DND-41 (cell line): ENCODE measurements at regions not wholly inside any gene's neighbourhood (a gene's known extent, or its start where the extent isn't known, plus 50 kb on each side); places are given as distances from the start of the nearest gene placed in this dataset.

ENCODE experiments used
- ATAC-seq: fragments of 200-7000 bp; cut with Tn5 transposase; 3 replicates; pipeline ENCODE4 v1.9.1; 2021; ENCODE audit warnings: low read depth; ENCODE audit not compliant: insufficient read depth
- DNase-seq: peaks from one replicate; pipeline ENCODE4 v3.0.0-alpha.2; 2020
- H2AFZ ChIP-seq: 2 replicates; pipeline ENCODE4 v1.6.0; 2012; ENCODE audit warnings: low read depth, low read length
- H3K27ac ChIP-seq: 2 replicates; pipeline ENCODE4 v1.5.1; 2012; ENCODE audit warnings: low read length, inconsistent platforms
- H3K27me3 ChIP-seq: fragments of 200-600 bp; sonication (generic); 2 replicates; pipeline ENCODE4 v1.6.0; 2012; ENCODE audit warnings: low read length, mild to moderate bottlenecking, inconsistent platforms; ENCODE audit not compliant: insufficient read depth, poor library complexity
- H3K36me3 ChIP-seq: 2 replicates; pipeline ENCODE4 v1.5.1; 2012; ENCODE audit warnings: low read length, inconsistent platforms; ENCODE audit not compliant: insufficient read depth
- H3K4me1 ChIP-seq: 2 replicates; pipeline ENCODE4 v1.5.1; 2012; ENCODE audit warnings: mild to moderate bottlenecking, low read length; ENCODE audit not compliant: insufficient read depth
- H3K4me2 ChIP-seq: 2 replicates; pipeline ENCODE4 v1.6.0; 2012; ENCODE audit warnings: mild to moderate bottlenecking, moderate library complexity, low read length, inconsistent platforms; ENCODE audit not compliant: insufficient read depth
- H3K4me3 ChIP-seq, 2 experiments: fragments of 200-600 bp in 1 of 2; shearing (Covaris generic) in 1 of 2; 2 replicates each; pipeline ENCODE4 v1.5.1; 2012 to 2016; ENCODE audit warnings: inconsistent platforms in 2 of 2, low read length in 2 of 2, mild to moderate bottlenecking in 2 of 2, low read depth in 1 of 2, moderate library complexity in 1 of 2
- H3K79me2 ChIP-seq: 2 replicates; pipeline ENCODE4 v1.6.0; 2012; ENCODE audit warnings: low read length, inconsistent platforms; ENCODE audit not compliant: insufficient read depth
- H3K9ac ChIP-seq: 2 replicates; pipeline ENCODE4 v1.6.0; 2012; ENCODE audit warnings: low read depth, mild to moderate bottlenecking, inconsistent platforms, low read length, moderate library complexity
- H3K9me3 ChIP-seq: 2 replicates; pipeline ENCODE4 v1.5.1; 2012; ENCODE audit warnings: low read length, moderate library complexity, mild to moderate bottlenecking, inconsistent platforms; ENCODE audit not compliant: insufficient read depth, severe bottlenecking
- H4K20me1 ChIP-seq: 2 replicates; pipeline ENCODE4 v1.6.0; 2012; ENCODE audit warnings: low read length; ENCODE audit not compliant: insufficient read depth
- CTCF ChIP-seq: IDR thresholded peaks from 2 replicates; pipeline ENCODE4 v1.5.1; 2012; ENCODE audit warnings: borderline replicate concordance, low read length, moderate library complexity, mild to moderate bottlenecking; ENCODE audit not compliant: poor library complexity, severe bottlenecking; ENCODE audit errors: extremely low read depth
- EZH2 ChIP-seq: IDR thresholded peaks from 3 replicates; pipeline ENCODE4 v1.6.1; 2012; ENCODE audit warnings: borderline replicate concordance, low read depth, mild to moderate bottlenecking, moderate library complexity, low read length, inconsistent platforms; ENCODE audit not compliant: severe bottlenecking

DNA sequence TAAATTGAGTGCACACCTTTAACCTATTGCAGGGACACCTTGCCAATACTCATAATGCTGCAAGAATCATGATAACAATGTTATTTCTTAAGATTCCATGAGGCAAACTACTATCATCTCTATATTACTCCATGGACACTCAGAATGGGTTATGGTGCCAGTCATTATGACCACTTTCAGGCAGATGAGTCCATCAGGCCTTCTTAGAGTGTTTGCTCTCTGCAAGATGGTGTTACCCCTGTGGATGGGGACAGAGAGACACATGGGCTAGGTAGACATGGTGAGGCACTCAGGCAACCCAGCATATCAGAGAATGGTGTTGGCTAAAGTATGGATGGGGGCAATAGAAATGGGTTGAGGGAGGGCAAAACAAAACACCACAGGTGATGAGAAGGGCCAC, 59.7 kb downstream of the XCL2 start:
- Histone ChIP-seq H3K4me2 (no peak overlapping the region), H4K20me1 (no peaks in the 10 kb centered on the region), H3K27ac (no peak overlapping the region), H3K4me1 (peaks cover 9% of the 10 kb centered on the region), H2AFZ (no peak overlapping the region), H3K9me3 (no peaks in the 10 kb centered on the region), H3K36me3 (no peaks in the 10 kb centered on the region), H3K4me3 (no peak overlapping the region), H3K79me2 (no peaks in the 10 kb centered on the region), H3K27me3 (no peaks in the 10 kb centered on the region), H3K9ac (no peak overlapping the region)
- TF ChIP-seq EZH2 (no peak), CTCF (no peak)
- ATAC-seq (no peak), DNase-seq (no peak)

GRCh38 chr1:168483539-168483938, 60.3 kb downstream of the XCL2 start:
- Histone ChIP-seq H3K27ac (no peak overlapping the region), H3K9ac (no peak overlapping the region), H3K27me3 (no peaks in the 10 kb centered on the region), H3K36me3 (no peaks in the 10 kb centered on the region), H3K4me1 (peaks cover 9% of the 10 kb centered on the region), H3K4me3 (no peak overlapping the region), H3K79me2 (no peaks in the 10 kb centered on the region), H4K20me1 (no peaks in the 10 kb centered on the region), H3K4me2 (no peak overlapping the region), H3K9me3 (no peaks in the 10 kb centered on the region), H2AFZ (no peak overlapping the region)
- DNase-seq: no peak
- TF ChIP-seq EZH2 (no peak), CTCF (no peak)
- ATAC-seq: no peak

DNA sequence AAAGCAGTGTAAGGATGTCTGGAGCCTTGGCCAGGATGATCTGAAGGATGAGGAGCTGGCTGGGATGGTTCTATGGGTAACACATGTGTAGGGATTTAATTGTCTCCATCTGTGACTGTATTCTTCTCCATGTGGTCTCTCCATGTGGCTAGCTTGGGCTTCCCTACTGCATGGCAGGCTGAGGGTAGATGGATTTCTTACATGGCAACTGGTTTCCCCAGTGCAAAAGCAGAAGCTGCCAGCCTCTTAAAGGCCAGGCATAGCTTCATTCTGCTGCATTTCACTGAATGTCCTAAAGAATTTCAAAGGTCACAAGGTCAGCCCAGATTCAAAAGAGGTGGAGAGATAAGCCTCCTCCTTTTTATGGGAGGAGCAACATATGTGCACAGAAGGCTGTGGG, 61.7 kb downstream of the XCL2 start:
- Histone ChIP-seq H3K79me2 (no peaks in the 10 kb centered on the region), H3K4me3 (no peak overlapping the region), H3K9me3 (no peaks in the 10 kb centered on the region), H3K36me3 (no peaks in the 10 kb centered on the region), H3K4me2 (no peak overlapping the region), H3K9ac (no peak overlapping the region), H4K20me1 (no peaks in the 10 kb centered on the region), H3K4me1 (peaks cover 3% of the 10 kb centered on the region; the same call in 1 of the 2 replicates), H3K27me3 (no peaks in the 10 kb centered on the region), H2AFZ (no peak overlapping the region), H3K27ac (no peak overlapping the region)
- ATAC-seq (no peak), DNase-seq (no peak)
- TF ChIP-seq EZH2 (no peak), CTCF (no peak)

DNA sequence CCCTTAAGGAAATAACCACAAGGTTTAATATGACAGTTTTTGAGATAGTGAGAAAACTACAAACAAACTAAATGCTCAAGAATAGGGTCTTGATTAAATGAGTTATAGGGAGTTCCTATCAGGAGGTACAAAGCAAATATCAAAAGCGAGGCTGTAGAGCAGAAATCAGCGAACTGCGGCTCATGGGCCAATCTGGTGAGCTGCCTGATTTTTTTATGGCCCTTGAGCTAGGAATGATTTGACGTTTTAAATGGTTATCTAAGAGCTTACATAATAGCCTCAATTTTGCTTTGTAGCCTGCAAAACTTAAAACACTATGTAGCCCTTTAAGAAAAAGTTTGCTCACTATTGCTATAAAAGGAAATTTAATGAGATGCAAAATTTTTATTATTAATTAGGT, 62.2 kb downstream of the XCL2 start:
- H3K36me3 ChIP-seq: no peaks in the 10 kb centered on the region
- H3K4me2 ChIP-seq: no peak overlapping the region
- H3K27me3 ChIP-seq: no peaks in the 10 kb centered on the region
- no peak overlapping the region for H2AFZ ChIP-seq
- H4K20me1 ChIP-seq: no peaks in the 10 kb centered on the region
- H3K4me1 ChIP-seq: peaks cover 3% of the 10 kb centered on the region; the same call in 1 of the 2 replicates
- no peak for ATAC-seq
- no peak overlapping the region for H3K4me3 ChIP-seq
- no peaks in the 10 kb centered on the region for H3K79me2 ChIP-seq
- H3K27ac ChIP-seq: no peak overlapping the region
- no peaks in the 10 kb centered on the region for H3K9me3 ChIP-seq
- H3K9ac ChIP-seq: no peak overlapping the region
- no peak for TF ChIP-seq EZH2
- no peak for TF ChIP-seq CTCF
- no peak for DNase-seq
